ENCODE measurements at regions not wholly inside any gene's neighbourhood (a gene's known extent, or its start where the extent isn't known, plus 50 kb on each side); places are given as distances from the start of the nearest gene placed in this dataset.

GRCh38 chr3:178283561-178283960, 252.7 kb upstream of the KCNMB2 start:
- in situ Hi-C loops (cut with HindIII; ENCODE audit: low sequenced_read_pairs), result no loop called here

GRCh38 chr3:178284181-178284580, 252.1 kb upstream of the KCNMB2 start:
- in situ Hi-C loops (cut with HindIII; ENCODE audit: low sequenced_read_pairs), result no loop called here

DNA sequence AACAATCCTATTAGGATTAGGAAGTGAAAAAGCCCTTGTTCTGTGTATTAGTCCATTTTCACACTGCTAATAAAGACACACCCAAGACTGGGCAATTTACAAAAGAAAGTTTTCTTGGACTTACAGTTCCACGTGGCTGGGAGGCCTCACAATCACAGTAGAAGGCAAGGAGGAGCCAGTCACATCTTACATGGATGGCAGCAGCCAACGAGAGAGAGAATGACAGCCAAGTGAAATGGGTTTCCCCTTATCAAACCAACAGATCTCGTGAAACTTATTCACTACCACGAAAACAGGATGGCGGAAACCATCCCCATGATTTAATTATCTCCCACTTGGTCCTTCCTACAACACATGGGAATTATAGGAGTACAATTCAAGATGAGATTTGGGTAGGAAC, 248.2 kb upstream of the KCNMB2 start:
- in situ Hi-C loops (cut with HindIII; ENCODE audit: low sequenced_read_pairs), result no loop called here

DNA sequence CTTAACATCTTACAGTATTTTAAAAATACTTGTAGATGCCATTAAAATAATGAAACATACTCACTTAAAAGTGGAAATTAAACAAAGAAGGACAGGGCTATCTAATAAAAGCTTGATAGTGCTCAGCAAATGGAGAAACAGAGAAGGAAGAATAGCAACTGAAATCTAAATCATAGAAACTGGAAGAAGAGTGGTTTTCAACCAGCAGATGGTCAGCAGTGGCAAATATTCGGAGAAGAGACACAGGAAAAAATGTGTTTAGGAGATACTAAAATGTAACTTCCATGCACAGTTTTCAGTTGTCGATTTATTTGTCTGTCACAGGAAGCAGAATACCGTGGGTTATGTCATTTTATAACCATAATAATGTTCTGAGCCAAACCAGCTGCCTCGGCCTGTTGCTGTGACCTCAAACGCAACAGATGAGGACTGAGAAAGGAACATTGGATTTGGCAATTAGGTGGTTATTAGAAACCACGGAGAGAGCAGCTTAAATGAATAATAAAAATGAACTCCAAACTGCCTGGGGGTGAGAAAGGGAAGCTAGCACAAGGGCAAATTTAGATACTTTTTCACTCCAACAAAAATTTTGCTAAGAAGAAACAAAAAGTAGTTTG, 246.6 kb upstream of the KCNMB2 start:
- in situ Hi-C loops (cut with HindIII; ENCODE audit: low sequenced_read_pairs), result no loop called here

DNA sequence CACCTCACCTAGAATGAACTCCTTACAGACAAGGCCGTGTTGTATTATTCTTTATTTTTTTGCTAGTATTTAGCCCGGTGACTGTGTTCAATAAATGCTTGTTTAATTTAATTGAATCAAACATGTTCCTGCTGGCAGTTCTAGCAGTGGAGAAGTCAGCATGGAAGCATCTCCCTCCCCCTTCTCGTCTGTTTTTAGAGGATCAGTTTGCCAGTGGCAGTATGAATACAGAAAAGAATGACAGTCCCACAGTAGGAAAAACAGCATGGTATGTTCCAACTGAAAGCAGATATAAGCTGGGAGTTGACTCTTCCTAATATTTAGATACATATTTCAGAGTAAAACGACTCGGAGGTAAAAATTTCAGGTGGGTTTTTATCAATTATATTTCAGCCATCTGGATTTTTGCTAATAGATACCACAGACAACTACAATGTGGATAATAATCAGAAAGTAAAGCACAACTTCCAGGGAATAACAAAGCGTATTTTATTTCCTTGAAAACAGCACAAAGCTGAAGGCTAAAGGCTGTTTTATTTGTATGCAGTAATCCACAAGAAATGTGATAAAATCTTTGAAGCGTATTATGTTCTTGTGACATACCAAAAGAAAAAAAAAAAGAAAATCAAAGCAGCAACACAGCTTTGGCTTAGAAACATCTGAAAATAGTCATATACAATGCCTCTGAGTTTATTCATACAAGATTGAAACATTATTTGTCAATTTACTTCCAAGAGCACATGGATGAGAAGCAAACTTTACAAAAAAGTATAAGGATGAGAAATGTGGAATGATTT, 244.5 kb upstream of the KCNMB2 start:
- in situ Hi-C loops (cut with HindIII; ENCODE audit: low sequenced_read_pairs), result no loop called here

- in situ Hi-C loops (cut with HindIII; ENCODE audit: low sequenced_read_pairs), result no loop called here
Observed at GRCh38 chr3:178295292-178295912, 240.8 kb upstream of the KCNMB2 start.

DNA sequence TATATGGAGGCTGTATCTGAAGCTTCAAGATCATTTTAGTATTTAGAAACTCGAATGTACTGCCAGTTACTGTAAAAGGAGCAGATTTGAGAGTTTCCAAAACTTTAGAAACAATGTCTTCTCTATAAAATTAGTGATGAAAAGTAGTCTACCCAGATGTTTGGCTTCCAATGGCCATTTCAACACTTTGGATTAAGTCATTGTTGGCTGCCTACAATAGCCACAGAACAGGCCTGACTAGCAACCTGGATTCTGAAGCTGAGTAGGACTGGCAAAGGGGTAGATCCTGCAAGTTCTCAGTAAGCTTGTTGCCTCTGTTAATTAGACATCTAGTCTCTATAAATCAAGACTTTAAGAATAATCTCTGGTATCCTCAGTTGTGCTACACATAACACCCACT, 239.0 kb upstream of the KCNMB2 start:
- in situ Hi-C loops (cut with HindIII; ENCODE audit: low sequenced_read_pairs), result no loop called here

DNA sequence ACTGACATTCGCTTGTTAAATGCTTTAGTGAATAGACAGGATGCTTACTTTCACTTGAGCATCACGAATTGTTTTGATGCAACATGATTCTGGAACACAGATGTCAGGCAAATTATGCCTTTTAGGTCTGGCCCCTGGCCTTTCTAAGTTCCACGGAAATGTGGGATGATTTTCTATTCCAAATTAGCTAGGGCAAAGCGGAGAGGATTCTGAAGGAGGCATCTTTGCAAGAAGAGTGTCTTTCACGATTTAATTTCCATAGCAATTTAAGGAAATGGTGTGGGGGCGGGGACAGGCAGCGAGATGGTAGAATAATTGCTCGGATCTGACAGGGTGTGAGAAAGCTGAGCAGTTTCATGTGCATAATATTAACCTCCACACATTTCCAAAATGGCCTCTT, 238.5 kb upstream of the KCNMB2 start:
- in situ Hi-C loops (cut with HindIII; ENCODE audit: low sequenced_read_pairs), result no loop called here

DNA sequence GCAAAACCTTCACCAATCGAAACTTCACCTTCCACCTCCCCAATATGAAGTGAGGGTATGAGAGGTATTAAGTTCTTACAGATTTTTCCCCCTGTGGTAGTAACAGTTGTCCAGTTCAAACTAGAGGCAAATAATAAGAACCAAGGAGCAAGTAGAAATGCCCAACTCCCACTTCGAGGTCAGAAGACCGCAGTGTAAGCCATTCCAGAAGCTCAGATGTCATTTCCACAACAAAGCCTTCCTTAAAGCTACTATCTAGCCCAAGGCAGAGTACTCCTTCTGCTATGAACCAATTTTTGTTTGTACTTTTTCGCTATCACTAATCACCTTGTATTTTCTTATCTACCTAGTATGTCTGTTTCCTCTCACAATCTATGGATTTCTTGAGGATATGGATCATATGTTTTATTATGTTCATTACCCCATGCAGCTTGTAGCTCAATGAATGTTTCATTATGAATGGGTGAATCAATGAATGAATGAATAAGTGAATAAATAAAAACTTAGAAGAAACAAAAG, 235.7 kb upstream of the KCNMB2 start:
- in situ Hi-C loops (cut with HindIII; ENCODE audit: low sequenced_read_pairs), result no loop called here

DNA sequence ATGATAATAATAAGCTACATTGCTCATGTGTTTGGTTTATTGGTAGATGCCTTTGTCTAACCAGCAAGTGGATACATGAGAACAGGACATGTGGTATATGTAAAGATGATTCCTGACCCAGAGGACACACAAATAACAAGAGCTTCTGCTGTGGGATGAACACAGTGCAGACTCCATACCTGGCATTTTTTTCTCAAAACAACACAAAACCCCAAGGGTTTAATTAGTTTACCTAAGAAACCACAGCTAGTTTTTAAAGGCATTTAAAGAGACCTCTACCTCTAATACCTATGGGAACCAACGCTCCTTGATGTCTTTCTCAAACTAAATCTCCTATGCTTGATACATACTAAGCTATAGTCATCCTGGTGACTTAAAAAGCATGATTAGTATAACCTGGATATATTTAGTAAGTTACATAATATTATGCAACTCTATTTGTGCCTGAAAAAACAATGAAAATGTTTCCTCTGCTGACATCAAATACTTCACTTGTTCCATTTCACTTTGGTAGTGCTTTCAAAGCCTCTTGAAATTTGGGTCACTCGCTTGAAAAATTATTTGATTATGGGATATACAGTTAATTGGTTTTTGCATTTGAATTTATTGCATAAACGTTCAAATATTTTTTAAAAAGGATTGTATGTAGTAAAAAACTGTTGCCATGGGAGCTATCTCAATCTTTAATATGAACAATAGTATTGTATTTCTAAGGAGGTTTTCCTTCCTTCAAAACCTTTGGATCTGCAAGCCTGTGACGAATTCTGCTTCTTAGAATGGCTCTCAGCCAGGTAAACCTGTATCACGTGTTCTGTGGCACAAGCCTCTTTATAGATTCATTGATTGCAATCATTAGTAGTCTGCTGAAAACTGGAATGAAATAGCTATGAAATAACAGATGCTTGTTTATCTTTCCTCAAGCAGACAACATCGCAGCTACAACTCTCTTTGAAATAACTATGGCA, 233.0 kb upstream of the KCNMB2 start:
- in situ Hi-C loops (cut with HindIII; ENCODE audit: low sequenced_read_pairs), result no loop called here

DNA sequence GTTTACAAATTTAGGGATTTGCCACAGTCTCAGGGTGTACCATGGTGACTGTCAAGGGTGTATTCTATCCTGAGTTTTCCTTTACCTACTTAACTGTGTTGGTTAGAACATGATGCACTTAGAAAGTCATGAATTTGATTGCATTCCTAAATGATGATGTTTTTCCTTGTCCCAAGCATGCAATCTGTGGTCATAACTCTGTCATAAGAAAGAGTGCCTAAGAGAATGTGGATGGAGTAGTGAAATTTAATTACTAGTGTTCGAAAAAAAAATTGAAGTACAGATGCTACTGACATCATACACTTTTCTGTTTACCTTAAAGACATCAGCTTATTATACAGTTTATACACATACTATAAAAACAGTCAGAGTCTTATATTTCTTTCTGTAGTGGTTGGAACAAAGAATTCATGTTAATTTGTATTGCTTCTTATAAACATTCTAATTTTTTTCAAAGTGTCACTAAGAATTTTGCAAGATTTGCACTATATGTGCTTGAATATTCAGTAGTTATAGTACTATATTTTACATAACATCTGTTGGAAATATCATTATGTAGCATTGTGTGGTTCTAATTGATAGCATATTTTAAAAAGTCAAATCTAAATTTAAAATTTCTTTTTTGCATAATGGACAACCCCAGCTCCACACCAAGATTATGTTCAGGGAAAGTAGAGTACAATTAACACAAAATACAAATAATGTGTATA, 231.3 kb upstream of the KCNMB2 start:
- in situ Hi-C loops (cut with HindIII; ENCODE audit: low sequenced_read_pairs), result no loop called here

- in situ Hi-C loops (cut with HindIII; ENCODE audit: low sequenced_read_pairs), result no loop called here
Observed at GRCh38 chr3:178306432-178307115, 229.7 kb upstream of the KCNMB2 start.

DNA sequence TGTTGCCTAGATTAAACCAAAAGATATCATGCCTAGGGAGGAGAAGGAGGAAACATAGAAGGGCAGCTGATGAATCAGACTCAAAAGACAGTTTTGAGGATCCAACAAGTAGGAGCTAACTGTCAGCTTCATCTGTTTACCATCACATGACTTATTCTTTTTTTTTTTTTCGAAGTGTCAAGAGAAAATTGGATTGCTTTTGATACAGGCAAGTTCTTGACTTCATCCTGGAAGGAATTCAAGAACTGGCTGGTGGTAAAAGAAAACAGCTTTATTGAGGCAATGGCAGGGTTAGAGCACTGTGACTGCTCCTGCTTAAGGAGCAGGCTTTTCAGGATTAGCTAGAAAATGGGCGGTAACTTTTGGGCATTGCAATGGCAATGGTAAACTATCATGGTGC, 227.5 kb upstream of the KCNMB2 start:
- in situ Hi-C loops (cut with HindIII; ENCODE audit: low sequenced_read_pairs), result no loop called here

- in situ Hi-C loops (cut with HindIII; ENCODE audit: low sequenced_read_pairs), result no loop called here
Observed at GRCh38 chr3:178310949-178311348, 225.3 kb upstream of the KCNMB2 start.

GRCh38 chr3:178313716-178314115, 222.5 kb upstream of the KCNMB2 start:
- in situ Hi-C loops (cut with HindIII; ENCODE audit: low sequenced_read_pairs), result no loop called here

DNA sequence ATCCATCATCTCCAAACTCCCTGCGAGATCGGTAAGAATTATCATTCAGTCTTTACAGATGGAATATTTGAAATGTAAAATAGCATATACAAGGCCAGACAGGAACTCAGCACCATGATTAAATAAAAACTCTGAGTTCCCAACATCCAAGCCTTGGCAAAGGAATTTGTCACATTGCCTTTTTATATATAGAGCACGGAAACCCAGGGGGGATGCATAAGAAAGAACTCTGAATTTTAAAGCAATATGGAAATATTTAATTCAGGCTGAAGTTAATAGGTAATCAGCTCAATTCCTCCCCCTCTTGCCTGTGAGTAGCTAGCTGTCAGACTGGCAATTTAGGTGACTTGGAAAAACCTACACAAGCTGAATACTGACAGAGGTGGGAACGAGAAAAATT, 217.9 kb upstream of the KCNMB2 start:
- in situ Hi-C loops (cut with HindIII; ENCODE audit: low sequenced_read_pairs), result no loop called here

- in situ Hi-C loops (cut with HindIII; ENCODE audit: low sequenced_read_pairs), result no loop called here
Observed at GRCh38 chr3:178318941-178319816, 217.1 kb upstream of the KCNMB2 start.

DNA sequence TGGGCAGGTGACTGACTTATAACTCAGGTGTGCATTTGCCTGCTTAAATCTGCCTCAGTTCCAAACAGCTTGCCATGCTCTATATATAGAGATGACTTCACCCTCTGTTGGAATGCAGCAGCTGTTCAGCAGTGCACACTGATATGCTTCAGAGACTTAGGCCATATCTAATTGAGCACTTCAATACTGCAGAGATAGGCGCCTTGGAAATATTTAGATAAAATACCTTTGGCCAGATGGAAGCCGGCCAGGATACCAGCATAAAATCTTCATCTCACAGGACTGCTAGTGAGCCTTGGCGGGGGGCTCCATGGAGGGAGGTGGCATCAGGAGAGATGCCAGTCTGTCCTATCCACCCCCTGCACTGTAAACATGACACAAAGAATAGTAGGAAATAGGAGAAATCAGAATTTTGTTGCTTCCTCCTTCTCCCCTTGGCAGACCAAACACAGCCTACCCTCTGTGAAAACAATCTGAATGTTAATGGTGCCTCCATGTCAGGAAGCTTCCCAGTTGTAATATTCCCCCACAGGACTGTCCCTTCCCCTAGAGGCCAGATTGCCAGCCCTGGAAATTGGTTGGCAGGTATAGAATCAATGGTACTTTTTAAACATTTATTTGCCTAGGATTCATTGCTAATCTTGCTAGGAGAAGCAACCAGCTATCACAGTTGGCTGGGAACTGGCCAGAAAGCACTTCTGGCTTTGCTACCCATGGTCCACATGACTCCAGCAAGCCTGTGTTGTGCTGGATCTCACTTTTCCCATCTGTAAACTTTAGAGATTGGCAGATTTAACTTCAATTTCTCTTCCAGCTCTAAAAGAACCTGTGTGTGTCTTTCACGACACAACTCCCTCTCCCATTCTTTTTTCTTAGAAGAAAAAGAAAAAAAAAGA, 215.5 kb upstream of the KCNMB2 start:
- in situ Hi-C loops (cut with HindIII; ENCODE audit: low sequenced_read_pairs), result no loop called here
